SH-SY5Y (cell line): ENCODE measurements at regions not wholly inside any gene's neighbourhood (a gene's known extent, or its start where the extent isn't known, plus 50 kb on each side); places are given as distances from the start of the nearest gene placed in this dataset.

ENCODE experiments used
- GATA2 ChIP-seq: IDR thresholded peaks from 2 replicates; pipeline ENCODE4 v1.6.1; 2011; ENCODE audit warnings: mild to moderate bottlenecking, low read depth, low read length
- GATA3 ChIP-seq: IDR thresholded peaks from 2 replicates; pipeline ENCODE4 v1.6.1; 2011; ENCODE audit warnings: low read depth, mild to moderate bottlenecking, low read length, moderate library complexity

- TF ChIP-seq GATA2 (no peak), GATA3 (no peak)
Measured at GRCh38 chr7:24035366-24036032, 248.5 kb upstream of the NPY start.
